Skeletal muscle tissue (tissue), 3 donors: ENCODE measurements at regions not wholly inside any gene's neighbourhood (a gene's known extent, or its start where the extent isn't known, plus 50 kb on each side); places are given as distances from the start of the nearest gene placed in this dataset.

Experiments used
- H3K27ac ChIP-seq: one replicate; pipeline ENCODE4 v1.7.0; 2013; ENCODE audit warnings: mild to moderate bottlenecking, low read depth, low read length, inconsistent platforms
- H3K27me3 ChIP-seq, 3 donors: one replicate each; pipeline ENCODE4 v1.7.0; 2013; ENCODE audit warnings: low read length in 3 of 3; ENCODE audit not compliant: control insufficient read depth in 3 of 3, insufficient read depth in 3 of 3
- H3K36me3 ChIP-seq, 3 donors: one replicate each; pipeline ENCODE4 v1.7.0; 2013; ENCODE audit warnings: low read length in 3 of 3; ENCODE audit not compliant: control insufficient read depth in 3 of 3, insufficient read depth in 3 of 3
- H3K4me1 ChIP-seq, 3 donors: one replicate each; pipeline ENCODE4 v1.7.0; 2013; ENCODE audit warnings: low read length in 3 of 3, mild to moderate bottlenecking in 3 of 3; ENCODE audit not compliant: control insufficient read depth in 3 of 3, insufficient read depth in 3 of 3
- H3K4me3 ChIP-seq, 3 donors: one replicate each; pipeline ENCODE4 v1.7.0; 2013; ENCODE audit warnings: low read length in 3 of 3
- H3K9ac ChIP-seq, 3 donors: one replicate each; pipeline ENCODE4 v1.7.0; 2013; ENCODE audit warnings: low read length in 3 of 3, mild to moderate bottlenecking in 3 of 3, moderate library complexity in 2 of 3, low read depth in 1 of 3
- H3K9me3 ChIP-seq, 3 donors: one replicate each; pipeline ENCODE4 v1.7.0; 2013; ENCODE audit warnings: low read length in 3 of 3; ENCODE audit not compliant: control insufficient read depth in 3 of 3
- donor health status: Osteomylitis.

DNA sequence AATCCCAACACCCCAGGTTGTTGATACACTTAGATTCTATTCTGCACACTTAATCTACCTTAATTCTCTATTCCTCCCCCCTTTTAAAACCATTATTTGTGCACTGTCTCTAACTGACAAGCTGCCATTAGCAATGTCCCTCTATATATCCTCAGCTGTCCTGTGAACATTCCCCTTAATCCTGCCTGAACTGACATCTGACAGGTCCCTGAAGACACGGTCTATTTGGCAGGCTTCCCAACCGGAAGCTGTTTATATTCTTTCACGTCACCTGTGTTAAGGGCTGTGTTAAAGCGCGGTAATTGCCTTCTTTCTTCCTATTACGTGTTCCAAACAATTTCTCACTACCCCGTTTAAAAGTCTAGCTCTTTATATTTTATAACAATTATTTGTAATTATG, 277.3 kb downstream of the CDH9 start:
- no peak overlapping the region for H3K4me3 ChIP-seq
- no peak overlapping the region for H3K9ac ChIP-seq
- H3K4me1 ChIP-seq, result no peaks in the 10 kb centered on the region
- H3K9me3 ChIP-seq, result no peaks in the 10 kb centered on the region
- no peaks in the 10 kb centered on the region for H3K27me3 ChIP-seq
- H3K27ac ChIP-seq, result no peak overlapping the region
- no peaks in the 10 kb centered on the region for H3K36me3 ChIP-seq

DNA sequence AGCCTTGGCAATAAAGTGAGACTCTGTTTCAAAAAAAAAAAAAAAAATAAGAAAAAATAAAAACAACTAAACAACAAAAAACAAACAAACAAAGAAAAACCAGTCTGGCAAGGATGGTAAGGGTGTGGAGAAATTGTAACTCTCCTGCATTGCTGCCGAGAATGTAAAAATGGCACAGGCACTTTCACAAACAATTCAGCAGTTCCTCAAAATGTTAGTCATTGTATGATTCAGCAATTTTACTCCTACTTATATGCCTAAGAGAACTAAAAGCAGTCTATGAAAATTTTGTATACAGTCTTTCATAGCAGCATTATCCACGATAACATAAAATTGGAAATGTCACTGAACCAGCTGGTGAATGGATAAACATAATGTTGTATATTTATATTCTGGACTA, 280.4 kb downstream of the CDH9 start:
- Histone ChIP-seq H3K9me3 (no peaks in the 10 kb centered on the region), H3K36me3 (no peaks in the 10 kb centered on the region), H3K27ac (no peak overlapping the region), H3K4me3 (no peak overlapping the region), H3K9ac (no peak overlapping the region), H3K27me3 (no peaks in the 10 kb centered on the region), H3K4me1 (no peaks in the 10 kb centered on the region)

DNA sequence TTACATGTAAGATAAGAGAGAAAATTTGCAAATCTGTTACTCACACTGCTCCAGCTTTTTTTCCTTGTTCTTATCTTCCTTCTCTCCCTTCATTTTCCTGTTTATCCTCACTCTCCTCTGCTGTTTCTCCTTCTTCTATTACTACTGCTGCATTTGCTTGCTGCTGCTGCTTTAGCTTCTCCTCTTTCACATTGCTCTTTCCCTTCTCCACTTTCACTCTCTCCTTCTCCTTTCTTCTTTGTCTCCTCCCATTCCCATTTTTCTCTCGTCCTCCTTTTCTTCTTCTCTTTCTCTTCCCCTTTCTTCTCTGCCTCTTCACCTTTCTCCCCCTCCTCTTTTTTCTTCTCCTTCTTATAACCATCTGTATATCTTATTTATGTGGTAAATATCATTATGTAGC, 288.6 kb downstream of the CDH9 start:
- Histone ChIP-seq H3K4me1 (no peaks in the 10 kb centered on the region), H3K27me3 (no peaks in the 10 kb centered on the region), H3K36me3 (no peaks in the 10 kb centered on the region), H3K9me3 (no peaks in the 10 kb centered on the region), H3K27ac (no peak overlapping the region), H3K9ac (no peak overlapping the region), H3K4me3 (no peak overlapping the region)

DNA sequence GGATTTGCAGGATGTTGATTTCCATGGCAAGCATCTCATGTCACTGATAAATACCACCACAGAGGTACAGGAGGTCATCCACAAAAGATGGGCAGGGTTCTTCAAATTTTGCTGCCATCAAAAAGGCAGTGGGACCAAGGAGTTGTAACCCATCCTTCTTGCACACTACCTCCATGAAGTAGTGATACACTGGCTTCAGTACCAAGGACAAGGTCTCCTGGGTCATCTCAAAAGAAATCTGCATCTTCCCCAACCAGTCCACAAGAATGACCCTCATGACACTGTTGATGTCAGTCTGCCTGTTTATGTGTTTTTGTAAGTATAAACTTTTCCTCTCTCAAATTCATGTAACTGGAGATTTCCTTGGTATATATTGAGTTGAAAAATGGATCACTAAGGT, 298.2 kb downstream of the CDH9 start:
- H3K36me3 ChIP-seq, result no peaks in the 10 kb centered on the region
- H3K9me3 ChIP-seq, result no peaks in the 10 kb centered on the region
- no peak overlapping the region for H3K9ac ChIP-seq
- H3K4me1 ChIP-seq, result no peaks in the 10 kb centered on the region
- H3K27ac ChIP-seq, result no peak overlapping the region
- no peak overlapping the region for H3K4me3 ChIP-seq
- H3K27me3 ChIP-seq, result no peaks in the 10 kb centered on the region

DNA sequence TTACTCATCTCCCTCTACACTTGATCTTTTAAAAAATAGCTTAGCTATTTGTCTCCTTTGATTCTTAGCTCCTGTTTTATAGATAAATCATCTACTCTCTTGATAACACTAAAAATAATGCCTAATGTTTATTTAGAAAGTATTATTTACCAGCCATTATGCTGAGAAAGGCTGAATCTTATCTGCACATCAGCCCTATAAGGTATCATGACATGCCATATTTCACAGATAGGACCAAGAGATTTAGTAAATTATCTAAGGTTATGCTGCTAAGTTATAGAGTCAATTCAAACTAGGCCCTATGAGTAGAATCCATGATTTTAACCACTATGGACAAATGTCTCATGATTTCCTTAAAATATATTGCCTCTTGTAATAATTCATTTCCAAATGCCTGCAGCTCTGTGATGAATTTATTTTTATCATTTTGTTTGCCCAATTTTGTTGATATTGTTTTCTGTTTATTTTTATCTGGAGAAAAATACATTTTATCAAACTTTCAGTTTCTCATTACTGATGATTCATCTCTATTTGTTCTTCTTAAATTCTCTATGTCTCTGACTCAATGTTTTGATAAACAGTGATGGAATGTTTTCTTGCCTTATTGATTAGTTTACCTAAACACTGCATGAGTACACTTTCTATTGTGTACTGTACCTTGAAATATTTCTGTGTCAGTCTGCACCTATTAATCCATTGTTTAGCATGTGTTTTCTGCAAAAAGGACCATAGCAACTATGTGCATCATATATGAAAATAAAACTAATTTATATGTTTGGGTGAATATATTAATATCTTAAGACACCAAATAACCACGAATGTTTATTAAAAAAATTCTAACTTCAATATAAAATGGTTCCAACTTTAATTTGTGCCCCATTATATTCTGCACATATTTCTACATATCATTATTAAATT, 300.8 kb downstream of the CDH9 start:
- no peak overlapping the region for H3K4me3 ChIP-seq
- no peaks in the 10 kb centered on the region for H3K27me3 ChIP-seq
- no peak overlapping the region for H3K27ac ChIP-seq
- H3K4me1 ChIP-seq, result no peaks in the 10 kb centered on the region
- peaks cover 0 to 3% (median 0%) of the 10 kb centered on the region in 3 donors for H3K9me3 ChIP-seq
- no peaks in the 10 kb centered on the region for H3K36me3 ChIP-seq
- H3K9ac ChIP-seq, result no peak overlapping the region

DNA sequence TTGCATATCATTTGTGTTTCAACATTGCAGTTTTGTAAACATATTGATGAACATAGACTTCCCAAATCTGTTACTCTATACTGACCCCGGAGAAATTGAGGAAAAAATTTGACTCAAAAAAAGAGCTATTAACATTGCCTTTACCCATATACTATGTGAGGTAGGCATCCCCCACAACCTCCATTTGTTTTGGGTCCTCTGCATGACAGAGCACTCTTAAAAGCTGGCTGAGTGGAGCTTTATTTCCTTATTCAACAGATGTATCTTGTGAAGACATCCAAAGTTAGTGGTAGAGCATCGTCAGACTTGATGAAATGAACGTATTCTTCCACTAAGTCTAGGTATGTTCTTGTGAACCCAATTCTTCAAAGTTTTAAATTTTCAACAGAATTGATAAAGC, 310.5 kb downstream of the CDH9 start:
- no peak overlapping the region for H3K4me3 ChIP-seq

DNA sequence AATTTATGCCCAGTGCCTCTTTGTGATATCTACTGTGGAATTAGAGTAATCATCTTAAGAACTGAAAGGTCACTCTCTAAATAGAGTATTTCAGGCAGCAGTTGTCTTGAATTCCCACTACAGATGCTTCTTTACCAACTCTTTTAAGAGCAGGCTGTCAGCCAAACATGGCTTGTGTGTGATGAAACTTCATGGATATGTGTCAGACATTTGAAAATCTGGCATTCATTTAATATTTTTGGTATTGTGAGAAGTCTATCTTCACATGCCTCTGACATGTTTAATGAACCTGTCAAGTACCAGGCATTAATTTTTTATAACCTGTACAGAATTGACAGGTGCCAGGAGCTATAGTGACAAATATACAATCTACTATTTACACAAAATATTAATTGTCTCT, 318.6 kb downstream of the CDH9 start:
- no peaks in the 10 kb centered on the region for H3K27me3 ChIP-seq
- no peaks in the 10 kb centered on the region for H3K4me1 ChIP-seq
- no peak overlapping the region for H3K4me3 ChIP-seq
- no peaks in the 10 kb centered on the region for H3K9me3 ChIP-seq
- H3K36me3 ChIP-seq, result no peaks in the 10 kb centered on the region
- H3K27ac ChIP-seq, result no peak overlapping the region
- H3K9ac ChIP-seq, result no peak overlapping the region

More for the DNA sequence above, 310.5 kb downstream of the CDH9 start:
- Histone ChIP-seq H3K27ac (no peak overlapping the region), H3K9ac (no peak overlapping the region), H3K36me3 (no peaks in the 10 kb centered on the region), H3K27me3 (no peaks in the 10 kb centered on the region), H3K9me3 (peaks cover 0 to 9% (median 0%) of the 10 kb centered on the region in 3 donors), H3K4me1 (no peaks in the 10 kb centered on the region)

DNA sequence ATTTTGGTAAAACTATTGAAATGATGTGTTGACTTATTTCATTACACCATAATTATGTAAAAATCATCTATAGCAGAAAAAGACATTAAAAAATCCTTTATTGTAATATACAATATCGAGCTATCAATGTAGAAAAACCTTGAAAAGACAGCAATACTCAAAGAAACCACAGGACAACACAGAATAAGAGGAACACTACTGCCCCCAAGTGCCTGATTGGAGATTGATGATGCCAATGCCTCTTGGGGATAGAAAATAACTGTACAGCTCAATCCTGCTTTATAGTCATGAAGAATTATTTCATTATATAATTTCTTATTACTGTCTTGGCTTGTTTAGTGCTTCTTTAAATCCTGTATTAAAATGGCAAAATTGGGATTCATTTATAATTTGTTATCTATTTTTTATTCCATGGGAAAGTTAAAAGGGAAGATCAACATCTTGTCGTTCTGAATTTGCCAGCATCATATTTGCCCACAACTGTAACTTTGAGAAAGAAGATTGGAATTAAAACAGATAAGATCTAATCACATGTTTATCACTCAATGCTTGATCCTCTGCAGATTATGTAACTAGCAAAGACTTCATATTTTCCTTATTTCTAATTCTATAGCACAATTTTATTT, 337.5 kb downstream of the CDH9 start:
- no peaks in the 10 kb centered on the region for H3K4me1 ChIP-seq
- H3K9me3 ChIP-seq, result no peaks in the 10 kb centered on the region
- H3K36me3 ChIP-seq, result no peaks in the 10 kb centered on the region
- no peaks in the 10 kb centered on the region for H3K27me3 ChIP-seq
- H3K27ac ChIP-seq, result no peak overlapping the region
- no peak overlapping the region for H3K4me3 ChIP-seq
- H3K9ac ChIP-seq, result no peak overlapping the region

DNA sequence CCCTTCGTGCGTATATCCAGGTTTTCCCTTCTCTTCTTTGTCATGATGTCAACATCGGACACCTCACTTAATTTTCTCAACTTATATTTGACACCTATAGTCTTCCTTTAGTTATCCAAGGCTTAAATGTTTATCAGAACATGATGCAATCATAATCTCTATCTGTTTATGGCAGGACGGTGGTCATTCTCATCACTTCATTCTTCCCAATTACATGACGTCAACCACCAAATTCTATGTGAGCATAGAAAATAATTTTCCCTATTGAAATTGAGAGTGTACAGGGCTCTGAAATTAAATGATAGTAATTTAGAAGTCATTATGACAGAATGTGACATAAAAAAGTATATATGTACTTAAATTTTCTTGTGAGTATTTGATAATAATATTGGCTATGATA, 345.4 kb downstream of the CDH9 start:
- Histone ChIP-seq H3K9me3 (peaks cover 0 to 5% (median 0%) of the 10 kb centered on the region in 3 donors), H3K9ac (no peak overlapping the region), H3K36me3 (no peaks in the 10 kb centered on the region), H3K4me3 (no peak overlapping the region), H3K4me1 (no peaks in the 10 kb centered on the region), H3K27me3 (no peaks in the 10 kb centered on the region), H3K27ac (no peak overlapping the region)

DNA sequence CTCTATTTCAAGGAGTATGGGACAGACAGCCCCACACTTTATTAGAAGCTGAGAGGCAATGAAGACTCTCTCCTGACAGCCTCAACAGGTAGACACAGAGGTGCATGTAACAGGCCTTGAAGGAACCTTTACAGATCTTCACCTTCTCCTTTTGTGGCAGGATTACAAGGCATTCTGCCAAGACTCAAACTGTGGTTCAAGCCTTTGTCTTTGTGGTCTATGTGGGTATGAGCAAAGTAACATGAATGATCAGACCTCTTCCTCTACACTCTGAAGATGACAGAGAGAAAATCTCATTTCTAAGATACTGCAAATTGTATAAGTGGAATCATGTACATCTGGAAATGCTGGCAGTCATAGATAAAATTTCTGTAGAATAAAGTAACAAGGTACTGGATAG, 346.9 kb downstream of the CDH9 start:
- Histone ChIP-seq H3K27me3 (no peaks in the 10 kb centered on the region), H3K27ac (no peak overlapping the region), H3K4me1 (no peaks in the 10 kb centered on the region), H3K9ac (no peak overlapping the region), H3K9me3 (peaks cover 0 to 5% (median 0%) of the 10 kb centered on the region in 3 donors), H3K4me3 (no peak overlapping the region), H3K36me3 (no peaks in the 10 kb centered on the region)
